VCaP (cell line): ENCODE measurements at regions not wholly inside any gene's neighbourhood (a gene's known extent, or its start where the extent isn't known, plus 50 kb on each side); places are given as distances from the start of the nearest gene placed in this dataset.
A peak's percentile ranks its signal among the peaks of the same experiment; 100 is the strongest.

Experiments
- H3K27ac ChIP-seq: fragments of 450-650 bp; 2 replicates; pipeline ENCODE4 v1.5.1; 2017
- TF ChIP-seq, protein P1 (sequence below): fragments of 450-650 bp; conservative IDR thresholded peaks from 2 replicates; pipeline ENCODE4 v1.5.1; 2017; ENCODE audit warnings: mild to moderate bottlenecking, moderate library complexity

DNA sequence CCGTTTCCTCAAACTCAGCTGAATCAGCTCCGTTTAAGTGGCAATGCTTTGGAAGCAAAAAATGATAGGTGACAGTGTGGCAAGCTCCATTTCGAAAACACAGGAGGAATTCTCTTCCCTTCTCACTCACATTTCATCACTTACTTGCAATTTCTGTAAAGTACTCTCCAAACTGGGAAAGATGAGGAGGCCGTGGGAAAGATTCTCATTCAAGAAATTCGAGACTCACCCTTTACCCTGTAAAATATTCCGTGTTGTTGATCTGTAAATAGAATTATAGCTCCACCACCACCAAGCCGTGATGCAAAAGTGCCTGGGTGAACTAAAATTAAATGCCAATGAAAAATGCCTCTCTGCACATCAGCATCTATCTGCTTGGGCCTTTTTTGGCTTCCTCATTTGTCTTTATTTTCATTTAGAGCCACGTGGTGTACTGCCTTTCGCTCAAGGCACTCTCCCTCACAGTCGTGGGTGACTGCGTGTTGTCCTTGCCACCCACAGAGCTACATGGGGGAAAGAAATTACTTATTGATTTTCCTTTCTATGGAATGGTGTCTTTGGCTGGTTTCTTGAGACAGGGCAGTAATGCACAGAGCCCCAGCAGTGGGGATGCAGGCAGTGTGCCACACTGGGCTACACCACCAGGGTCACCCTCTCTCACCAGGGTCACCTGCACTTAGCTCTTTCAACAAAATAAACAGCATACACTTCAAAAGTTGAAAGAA lies 289.3 kb upstream of the TAS2R1 start:
- H3K27ac ChIP-seq: no peak overlapping the region
- TF ChIP-seq, protein P1, sequence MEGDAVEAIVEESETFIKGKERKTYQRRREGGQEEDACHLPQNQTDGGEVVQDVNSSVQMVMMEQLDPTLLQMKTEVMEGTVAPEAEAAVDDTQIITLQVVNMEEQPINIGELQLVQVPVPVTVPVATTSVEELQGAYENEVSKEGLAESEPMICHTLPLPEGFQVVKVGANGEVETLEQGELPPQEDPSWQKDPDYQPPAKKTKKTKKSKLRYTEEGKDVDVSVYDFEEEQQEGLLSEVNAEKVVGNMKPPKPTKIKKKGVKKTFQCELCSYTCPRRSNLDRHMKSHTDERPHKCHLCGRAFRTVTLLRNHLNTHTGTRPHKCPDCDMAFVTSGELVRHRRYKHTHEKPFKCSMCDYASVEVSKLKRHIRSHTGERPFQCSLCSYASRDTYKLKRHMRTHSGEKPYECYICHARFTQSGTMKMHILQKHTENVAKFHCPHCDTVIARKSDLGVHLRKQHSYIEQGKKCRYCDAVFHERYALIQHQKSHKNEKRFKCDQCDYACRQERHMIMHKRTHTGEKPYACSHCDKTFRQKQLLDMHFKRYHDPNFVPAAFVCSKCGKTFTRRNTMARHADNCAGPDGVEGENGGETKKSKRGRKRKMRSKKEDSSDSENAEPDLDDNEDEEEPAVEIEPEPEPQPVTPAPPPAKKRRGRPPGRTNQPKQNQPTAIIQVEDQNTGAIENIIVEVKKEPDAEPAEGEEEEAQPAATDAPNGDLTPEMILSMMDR: no peak

DNA sequence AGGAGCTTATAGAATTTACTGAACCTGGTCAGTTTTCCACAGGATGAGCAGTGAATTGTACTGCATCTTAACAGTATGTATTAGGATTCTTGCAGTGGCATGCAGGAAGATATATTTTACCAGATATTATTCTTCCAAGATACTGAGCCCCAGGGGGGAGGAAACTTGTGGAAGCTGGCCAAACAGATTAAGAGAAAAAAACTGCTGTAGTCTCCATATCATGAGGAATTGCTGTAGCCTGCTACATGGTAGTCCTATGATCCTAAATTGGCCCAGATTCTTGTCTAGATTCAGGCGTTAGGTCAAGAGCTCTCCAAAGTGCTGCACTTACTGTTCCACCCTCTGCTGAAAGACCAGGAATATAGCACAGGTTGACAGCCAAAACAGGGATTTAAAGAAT lies 275.5 kb upstream of the TAS2R1 start:
- no peak overlapping the region for H3K27ac ChIP-seq
- TF ChIP-seq, protein P1: no peak

DNA sequence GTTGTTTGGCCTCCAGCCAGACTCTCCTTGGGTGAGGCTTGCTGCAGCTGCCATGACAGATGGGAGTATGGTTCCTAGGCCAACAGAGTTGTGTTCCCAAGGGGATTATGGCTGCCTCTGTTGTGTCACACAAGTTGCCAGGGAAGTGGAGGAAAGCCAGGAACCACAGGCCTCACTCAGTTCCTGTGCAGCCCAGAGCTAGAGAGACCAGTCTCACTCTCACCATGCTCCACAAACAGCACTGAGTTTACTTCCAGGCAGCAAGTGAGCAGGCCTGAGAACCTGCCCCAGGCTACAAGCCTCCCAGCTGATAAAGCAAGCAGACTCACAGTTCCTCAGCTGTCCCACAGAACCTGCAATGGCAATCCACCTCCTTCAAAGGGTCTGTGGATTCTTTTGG lies 273.6 kb upstream of the TAS2R1 start:
- TF ChIP-seq, protein P1: no peak
- no peak overlapping the region for H3K27ac ChIP-seq

DNA sequence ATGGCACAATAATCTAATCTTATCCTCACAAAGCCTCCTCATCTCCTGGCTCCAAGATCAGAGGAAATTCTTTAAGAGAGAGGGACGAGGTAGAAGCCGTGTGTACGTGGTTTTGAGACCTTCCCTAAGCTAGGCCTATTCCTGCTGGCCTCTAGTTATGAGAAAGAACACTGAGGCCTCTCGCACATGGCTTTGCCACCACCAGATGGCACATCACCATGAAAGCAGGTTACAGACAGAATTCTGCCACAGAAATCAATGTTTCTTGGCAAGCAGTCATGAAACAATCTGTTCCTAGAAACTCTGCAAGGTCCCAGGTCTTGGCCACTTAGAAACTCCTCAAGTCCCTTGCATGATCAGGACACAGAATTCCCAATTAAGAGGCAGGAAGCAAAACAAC lies 268.2 kb upstream of the TAS2R1 start:
- TF ChIP-seq, protein P1: peak; percentile 89
- H3K27ac ChIP-seq: no peak overlapping the region

DNA sequence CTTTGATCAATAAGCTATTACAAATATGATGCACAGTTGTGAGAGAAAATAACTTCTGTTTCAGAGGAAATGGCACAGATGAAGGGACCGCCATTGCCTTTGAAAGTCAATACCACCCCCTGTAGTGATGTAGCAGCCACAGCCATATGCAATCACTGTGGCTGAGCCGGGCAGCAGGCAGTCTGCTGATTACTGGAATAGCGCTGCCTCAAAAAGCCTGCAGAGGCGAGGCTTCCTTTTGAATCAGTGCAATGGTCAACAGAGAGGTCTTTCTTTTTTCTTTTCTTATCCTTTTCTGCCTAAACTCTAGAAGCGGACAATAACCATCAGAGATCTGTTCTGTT lies 265.1 kb upstream of the TAS2R1 start:
- TF ChIP-seq, protein P1: no peak

DNA sequence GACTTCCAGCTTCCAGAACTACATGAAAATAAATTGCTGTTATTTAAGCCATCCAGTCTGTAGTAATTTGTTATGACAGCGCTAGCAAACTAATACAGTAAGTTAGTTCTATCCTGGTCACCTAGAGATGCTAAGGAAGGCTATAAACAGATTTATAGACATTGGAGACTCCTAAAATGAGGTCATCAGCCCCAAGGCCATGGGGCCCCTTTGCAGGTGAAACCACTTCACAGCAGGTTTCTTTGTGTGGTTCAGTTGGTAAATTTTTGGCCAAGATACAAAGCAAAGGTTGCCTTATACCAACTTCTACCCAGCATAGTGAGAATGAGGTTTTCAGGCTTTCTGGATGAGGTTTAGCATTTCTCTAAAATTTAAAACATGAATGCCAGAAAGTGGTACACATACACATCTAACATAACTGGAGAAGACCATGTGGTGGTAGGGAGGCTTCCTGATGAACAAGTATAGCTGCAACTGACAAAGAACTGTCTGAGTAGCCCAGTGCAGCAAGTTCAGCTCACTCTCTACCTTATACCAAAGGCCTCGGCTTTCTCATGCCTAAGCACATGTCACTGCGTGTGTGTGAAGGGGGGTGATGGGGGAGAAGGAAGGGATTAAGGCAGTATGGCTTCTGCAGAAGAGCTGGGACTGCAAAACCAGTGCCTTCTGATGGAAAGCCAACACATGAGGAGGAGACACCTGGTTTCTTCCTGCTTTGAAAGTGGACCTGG lies 264.6 kb upstream of the TAS2R1 start:
- TF ChIP-seq, protein P1: no peak
- H3K27ac ChIP-seq: no peak overlapping the region

More for the DNA sequence above, 265.1 kb upstream of the TAS2R1 start:
- H3K27ac ChIP-seq: no peak overlapping the region

DNA sequence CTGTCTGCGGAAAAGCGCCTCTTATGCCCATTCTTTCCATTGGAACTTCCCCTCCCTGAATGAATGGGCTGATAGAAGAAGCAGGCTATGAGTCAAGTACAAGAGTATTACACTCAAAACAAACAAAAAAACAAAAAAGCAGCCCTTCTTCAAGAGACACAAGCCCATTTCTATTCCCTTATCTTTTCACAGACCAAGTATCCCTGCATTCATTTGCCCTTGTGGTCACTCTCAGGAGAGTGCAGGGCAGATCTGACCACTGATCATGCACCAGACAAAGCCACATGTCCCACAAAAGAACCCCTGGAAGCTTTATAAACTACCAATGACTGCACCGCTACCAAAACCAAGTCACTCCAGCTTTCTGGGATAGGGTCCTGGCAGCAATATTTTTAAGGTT lies 262.5 kb upstream of the TAS2R1 start:
- no peak overlapping the region for H3K27ac ChIP-seq
- TF ChIP-seq, protein P1: no peak
